Transverse colon (tissue), 3 donors: ENCODE measurements at regions not wholly inside any gene's neighbourhood (a gene's known extent, or its start where the extent isn't known, plus 50 kb on each side); places are given as distances from the start of the nearest gene placed in this dataset.
"Not testable (repeated sequence)": the region's sequence is repeated elsewhere in the genome, so short reads cannot be mapped to it uniquely, and the experiment has no call there.

Source experiments
- POLR2A ChIP-seq: fragments of 450-650 bp; IDR thresholded peaks from one replicate; pipeline ENCODE4 v1.6.1; 2016; ENCODE audit warnings: antibody characterized with exemption, mild to moderate bottlenecking, moderate library complexity
- TF ChIP-seq, protein P1 (sequence below), 5 experiments: fragments of 200-600 bp in 3 of 5; fragments of 450-650 bp in 2 of 5; sonication (generic) in 3 of 5; IDR thresholded peaks; 1 replicate in 2 of 5; 2 replicates in 3 of 5; pipeline ENCODE4 v1.5.1; 2016 to 2017; ENCODE audit warnings: antibody characterized with exemption in 5 of 5, inconsistent platforms in 3 of 5, mild to moderate bottlenecking in 2 of 5, moderate library complexity in 1 of 5

DNA sequence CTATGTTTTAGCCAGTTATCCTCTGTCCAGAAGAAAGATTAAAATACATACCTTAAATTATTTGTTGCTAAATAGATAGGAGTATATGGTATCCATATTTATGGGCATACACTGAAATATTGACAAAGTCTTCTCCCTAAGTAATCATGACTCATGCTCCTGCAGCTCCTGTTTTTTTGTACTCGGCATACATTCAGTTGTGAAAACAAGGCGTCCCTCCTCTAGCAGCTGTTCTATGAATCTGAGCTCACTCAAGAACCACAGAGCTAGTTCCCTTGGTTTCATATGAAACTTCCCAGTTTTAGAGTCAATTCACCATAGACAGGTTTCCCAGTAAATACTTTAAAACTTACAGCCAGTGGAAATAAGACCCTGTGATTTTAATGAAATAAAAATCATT lies 168.7 kb upstream of the CDH7 start:
- not testable (repeated sequence) for TF ChIP-seq POLR2A
- TF ChIP-seq, protein P1, sequence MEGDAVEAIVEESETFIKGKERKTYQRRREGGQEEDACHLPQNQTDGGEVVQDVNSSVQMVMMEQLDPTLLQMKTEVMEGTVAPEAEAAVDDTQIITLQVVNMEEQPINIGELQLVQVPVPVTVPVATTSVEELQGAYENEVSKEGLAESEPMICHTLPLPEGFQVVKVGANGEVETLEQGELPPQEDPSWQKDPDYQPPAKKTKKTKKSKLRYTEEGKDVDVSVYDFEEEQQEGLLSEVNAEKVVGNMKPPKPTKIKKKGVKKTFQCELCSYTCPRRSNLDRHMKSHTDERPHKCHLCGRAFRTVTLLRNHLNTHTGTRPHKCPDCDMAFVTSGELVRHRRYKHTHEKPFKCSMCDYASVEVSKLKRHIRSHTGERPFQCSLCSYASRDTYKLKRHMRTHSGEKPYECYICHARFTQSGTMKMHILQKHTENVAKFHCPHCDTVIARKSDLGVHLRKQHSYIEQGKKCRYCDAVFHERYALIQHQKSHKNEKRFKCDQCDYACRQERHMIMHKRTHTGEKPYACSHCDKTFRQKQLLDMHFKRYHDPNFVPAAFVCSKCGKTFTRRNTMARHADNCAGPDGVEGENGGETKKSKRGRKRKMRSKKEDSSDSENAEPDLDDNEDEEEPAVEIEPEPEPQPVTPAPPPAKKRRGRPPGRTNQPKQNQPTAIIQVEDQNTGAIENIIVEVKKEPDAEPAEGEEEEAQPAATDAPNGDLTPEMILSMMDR (IDR thresholded peaks at IDR 0.05), result not testable (repeated sequence)
